A549 (cell line): ENCODE measurements at regions not wholly inside any gene's neighbourhood (a gene's known extent, or its start where the extent isn't known, plus 50 kb on each side); places are given as distances from the start of the nearest gene placed in this dataset.

Experiments
- ATAC-seq, 2 experiments: fragments of 200-7000 bp in 1 of 2; fragments of >200 bp in 1 of 2; cut with Nextera tagmentation in 1 of 2; cut with Tn5 transposase in 1 of 2; 3 replicates each; pipeline versions ENCODE4 v1.8.0 to v1.9.1; 2018 to 2020; ENCODE audit warnings: mild to moderate bottlenecking in 1 of 2, moderate library complexity in 1 of 2
- CTCF ChIA-PET: fragments of 300-600 bp; sonication (Branson Sonifier 250); formaldehyde crosslinking; extraction: SDS; loops from one replicate; lab custom pipeline; 2021; ENCODE audit warnings: antibody characterized with exemption, inconsistent platforms; lab: Yijun Ruan, JAX
- POLR2A ChIA-PET: fragments of 350-600 bp; formaldehyde crosslinking; extraction: SDS; loops from one replicate; lab custom pipeline; 2021; ENCODE audit warnings: antibody characterized with exemption, inconsistent platforms; lab: Yijun Ruan, JAX
- DNase-seq, 2 experiments: peaks; one replicate each; pipeline versions ENCODE4 v3.0.0 to v3.0.0-alpha.2; 2011 to 2016; ENCODE audit warnings: low read depth in 1 of 2, low spot score in 1 of 2
- FAIRE-seq: peaks from 2 replicates; lab custom pipeline; 2011; peaks lifted over from hg19 to GRCh38; lab: Jason Lieb, UNC
- H3K27ac ChIP-seq, 2 experiments: fragments of >200 bp; sonication (Bioruptor Twin); formaldehyde crosslinking; 3 replicates each; pipeline ENCODE4 v1.5.1; 2016 to 2017
- H3K4me1 ChIP-seq: fragments of >200 bp; sonication (Bioruptor Twin); formaldehyde crosslinking; 3 replicates; pipeline ENCODE4 v1.6.1; 2016
- H3K4me2 ChIP-seq: fragments of >200 bp; sonication (Bioruptor Twin); formaldehyde crosslinking; 3 replicates; pipeline ENCODE4 v1.6.1; 2016
- H3K4me3 ChIP-seq: fragments of >200 bp; sonication (Bioruptor Twin); formaldehyde crosslinking; 3 replicates; pipeline ENCODE4 v1.5.1; 2016
- H3K9me3 ChIP-seq: fragments of >200 bp; sonication (Bioruptor Twin); formaldehyde crosslinking; 3 replicates; pipeline ENCODE4 v1.6.1; 2016
- BHLHE40 ChIP-seq: IDR thresholded peaks from 2 replicates; pipeline ENCODE4 v1.6.1; 2012; ENCODE audit warnings: low read depth, low read length, inconsistent platforms
- CBX8 ChIP-seq: fragments of 200-600 bp; sonication (generic); IDR thresholded peaks from 2 replicates; pipeline ENCODE4 v1.6.1; 2016
- CTCF ChIP-seq: fragments of >200 bp; sonication (Bioruptor Twin); formaldehyde crosslinking; IDR thresholded peaks from 3 replicates; pipeline ENCODE4 v1.5.1; 2016
- EHMT2 ChIP-seq: fragments of 200-600 bp; sonication (generic); IDR thresholded peaks from 2 replicates; pipeline ENCODE4 v1.6.1; 2016; ENCODE audit warnings: antibody characterized with exemption, low read depth, mild to moderate bottlenecking, moderate library complexity
- ELK1 ChIP-seq: fragments of 150-350 bp; IDR thresholded peaks from 2 replicates; pipeline ENCODE4 v1.6.1; 2014; ENCODE audit warnings: low read depth, mild to moderate bottlenecking, low read length
- EP300 ChIP-seq, 2 experiments: fragments of >200 bp; sonication (Bioruptor Twin); formaldehyde crosslinking; IDR thresholded peaks; 2 replicates in 1 of 2; 3 replicates in 1 of 2; pipeline ENCODE4 v1.6.1; 2016 to 2017
- ESRRA ChIP-seq: fragments of 150-350 bp; IDR thresholded peaks from 2 replicates; pipeline ENCODE4 v1.6.1; 2014; ENCODE audit warnings: mild to moderate bottlenecking, low read length, borderline replicate concordance
- FOSL2 ChIP-seq, 2 experiments: fragments of 450-650 bp in 1 of 2; fragments of >200 bp in 1 of 2; sonication (Bioruptor Twin) in 1 of 2; formaldehyde crosslinking; IDR thresholded peaks; 2 replicates each; pipeline versions ENCODE4 v1.5.0 to v1.6.1; 2016 to 2020; ENCODE audit warnings: mild to moderate bottlenecking in 1 of 2, moderate library complexity in 1 of 2
- HDAC2 ChIP-seq: fragments of 200-600 bp; sonication (generic); IDR thresholded peaks from 2 replicates; pipeline ENCODE4 v1.6.1; 2016
- HEYL ChIP-seq: fragments of 250-450 bp; sonication (Bioruptor Pico); IDR thresholded peaks from 2 replicates; pipeline ENCODE4 v1.8.0; 2021; ENCODE audit warnings: mild to moderate bottlenecking, moderate library complexity
- HOXA7 ChIP-seq: fragments of 250-450 bp; sonication (Bioruptor Pico); IDR thresholded peaks from 2 replicates; pipeline ENCODE4 v1.5.0; 2020; ENCODE audit warnings: mild to moderate bottlenecking, moderate library complexity
- HOXB5 ChIP-seq: fragments of 250-450 bp; sonication (Bioruptor Pico); IDR thresholded peaks from 2 replicates; pipeline ENCODE4 v1.5.0; 2020; ENCODE audit warnings: mild to moderate bottlenecking, moderate library complexity
- MAFK ChIP-seq: fragments of 450-650 bp; IDR thresholded peaks from 2 replicates; pipeline ENCODE4 v1.6.1; 2014; ENCODE audit not compliant: partially characterized antibody
- MAX ChIP-seq: IDR thresholded peaks from 2 replicates; pipeline ENCODE4 v1.6.1; 2012
- MAZ ChIP-seq: fragments of 150-350 bp; IDR thresholded peaks from 2 replicates; pipeline ENCODE4 v1.6.1; 2014; ENCODE audit warnings: antibody characterized with exemption, low read depth, low read length, borderline replicate concordance
- NFE2L2 ChIP-seq: fragments of 150-350 bp; conservative IDR thresholded peaks from 2 replicates; pipeline ENCODE4 v1.6.1; 2014; ENCODE audit warnings: low read length
- NPAS2 ChIP-seq: fragments of 250-450 bp; sonication (Bioruptor Pico); IDR thresholded peaks from 2 replicates; pipeline ENCODE4 v1.8.0; 2022; ENCODE audit warnings: mild to moderate bottlenecking, moderate library complexity, borderline replicate concordance
- NR3C1 ChIP-seq: fragments of >200 bp; sonication (Bioruptor Twin); formaldehyde crosslinking; IDR thresholded peaks from 3 replicates; pipeline ENCODE4 v1.6.1; 2017
- PBX3 ChIP-seq: IDR thresholded peaks from 2 replicates; pipeline ENCODE4 v1.6.1; 2012
- POLR2AphosphoS2 ChIP-seq: conservative IDR thresholded peaks from 2 replicates; pipeline ENCODE4 v1.6.1; 2012; ENCODE audit warnings: low read length, improper control_type of control experiment, inconsistent platforms
- RARB ChIP-seq: fragments of 250-450 bp; sonication (Bioruptor Pico); IDR thresholded peaks from 2 replicates; pipeline ENCODE4 v1.8.0; 2021; ENCODE audit warnings: mild to moderate bottlenecking, moderate library complexity
- REST ChIP-seq: fragments of 200-600 bp; sonication (generic); IDR thresholded peaks from 2 replicates; pipeline ENCODE4 v1.6.1; 2016; ENCODE audit warnings: antibody characterized with exemption, mild to moderate bottlenecking, moderate library complexity
- RNF2 ChIP-seq: fragments of 200-600 bp; sonication (generic); IDR thresholded peaks from 2 replicates; pipeline ENCODE4 v1.6.1; 2016; ENCODE audit warnings: low read depth, mild to moderate bottlenecking, antibody characterized with exemption, moderate library complexity, borderline replicate concordance
- SMC3 ChIP-seq: fragments of >200 bp; sonication (Bioruptor Twin); formaldehyde crosslinking; IDR thresholded peaks from 3 replicates; pipeline ENCODE4 v1.6.1; 2018; ENCODE audit warnings: inconsistent platforms
- TFCP2L1 ChIP-seq: fragments of 250-450 bp; sonication (Bioruptor Pico); IDR thresholded peaks from 2 replicates; pipeline ENCODE4 v1.5.0; 2021; ENCODE audit warnings: mild to moderate bottlenecking
- TP53 ChIP-seq: fragments of 250-450 bp; sonication (Bioruptor Pico); IDR thresholded peaks from 2 replicates; pipeline ENCODE4 v1.5.0; 2021; ENCODE audit warnings: mild to moderate bottlenecking, moderate library complexity
- USF2 ChIP-seq: fragments of 450-650 bp; IDR thresholded peaks from 2 replicates; pipeline ENCODE4 v1.6.1; 2014; ENCODE audit warnings: antibody characterized with exemption
- ZFP36 ChIP-seq: fragments of 450-650 bp; IDR thresholded peaks from 2 replicates; pipeline ENCODE4 v1.6.1; 2014; ENCODE audit warnings: borderline replicate concordance; ENCODE audit not compliant: partially characterized antibody
- ZNF302 ChIP-seq: fragments of 250-450 bp; sonication (Bioruptor Pico); IDR thresholded peaks from 2 replicates; pipeline ENCODE4 v1.9.0; 2021; ENCODE audit warnings: inconsistent platforms, mild to moderate bottlenecking, moderate library complexity
- ZSCAN20 ChIP-seq: fragments of 250-450 bp; sonication (Bioruptor Pico); IDR thresholded peaks from 2 replicates; pipeline ENCODE4 v1.8.0; 2022; ENCODE audit warnings: mild to moderate bottlenecking, moderate library complexity
- WGBS: methylation state at CpG from one replicate; pipeline ENCODE4 v1.1.6; 2017; ENCODE audit errors: missing lambda C conversion rate; 5-methylcytosine and 5-hydroxymethylcytosine counted together

GRCh38 chr1:83762039-83762365 lies 236.9 kb downstream of the TTLL7 start:
- ChIA-PET POLR2A (no interaction called here), CTCF (no interaction called here)
- TF ChIP-seq HDAC2 (no peak), ZSCAN20 (no peak), TFCP2L1 (CRISPR knock-in tag) (no peak), HOXA7 (CRISPR knock-in tag) (no peak), PBX3 (no peak), POLR2AphosphoS2 (no peak), ZNF302 (CRISPR knock-in tag) (no peak), HEYL (CRISPR knock-in tag) (no peak), TP53 (CRISPR knock-in tag) (no peak), USF2 (no peak), FOSL2 (IDR thresholded peaks at IDR 0.05) (no peak), FOSL2 (CRISPR knock-in tag; IDR thresholded peaks at IDR 0.05) (no peak), BHLHE40 (no peak), REST (no peak), NR3C1 (no peak), SMC3 (no peak), RNF2 (no peak)
- H3K4me3 ChIP-seq, result no peak overlapping the region
- H3K27ac ChIP-seq, result no peak overlapping the region
- no peak overlapping the region for H3K4me2 ChIP-seq
- no peaks in the 10 kb centered on the region for H3K4me1 ChIP-seq
- 2% methylated on average over 3 of the region's 3 CpGs for WGBS
- no peak for ATAC-seq
- FAIRE-seq, result no peak
- H3K9me3 ChIP-seq, result no peaks in the 10 kb centered on the region
- no peak for DNase-seq

GRCh38 chr1:83761167-83762038 lies 237.5 kb downstream of the TTLL7 start:
- H3K27ac ChIP-seq, result no peak overlapping the region
- TF ChIP-seq EP300 (IDR thresholded peaks at IDR 0.05), result no peak
- TF ChIP-seq ESRRA, result no peak
- no peak for TF ChIP-seq CTCF
- no peak for TF ChIP-seq RARB (CRISPR knock-in tag)
- no peak for TF ChIP-seq NPAS2 (CRISPR knock-in tag)
- no peak for TF ChIP-seq MAZ
- TF ChIP-seq CBX8, result no peak
- no peak for TF ChIP-seq ELK1
- no peak for TF ChIP-seq NFE2L2
- TF ChIP-seq MAFK, result no peak
- no peak for TF ChIP-seq EHMT2
- no peak for TF ChIP-seq MAX
- no peak for TF ChIP-seq ZFP36
- no peak for TF ChIP-seq HOXB5

More at GRCh38 chr1:83761167-83762038, 237.5 kb downstream of the TTLL7 start:
- H3K4me1 ChIP-seq, result no peaks in the 10 kb centered on the region
- H3K4me3 ChIP-seq, result no peak overlapping the region
- DNase-seq (no peak), ATAC-seq (no peak), FAIRE-seq (no peak)
- no peaks in the 10 kb centered on the region for H3K9me3 ChIP-seq
- CTCF ChIA-PET, result no interaction called here
- POLR2A ChIA-PET, result no interaction called here
- no peak overlapping the region for H3K4me2 ChIP-seq
- WGBS, result 6% methylated on average over 8 of the region's 8 CpGs
